Keratinocyte (primary cell): ENCODE measurements at regions not wholly inside any gene's neighbourhood (a gene's known extent, or its start where the extent isn't known, plus 50 kb on each side); places are given as distances from the start of the nearest gene placed in this dataset.
"Not testable (repeated sequence)": the region's sequence is repeated elsewhere in the genome, so short reads cannot be mapped to it uniquely, and the experiment has no call there.

Experiments
- DNase-seq: peaks from one replicate; pipeline ENCODE4 v3.0.0-alpha.2; 2011; ENCODE audit warnings: low read depth, missing footprints, low spot score
- FAIRE-seq: peaks from 2 replicates; lab custom pipeline; 2011; peaks lifted over from hg19 to GRCh38; lab: Jason Lieb, UNC
- H2AFZ ChIP-seq: 2 replicates; pipeline ENCODE4 v1.6.0; 2012; ENCODE audit warnings: low read length, control low read depth, inconsistent platforms; ENCODE audit not compliant: control insufficient read depth
- H3K27ac ChIP-seq: 2 replicates; pipeline ENCODE4 v1.5.1; 2011; ENCODE audit warnings: low read length; ENCODE audit not compliant: control insufficient read depth, insufficient read depth
- H3K27me3 ChIP-seq: 3 replicates; pipeline ENCODE4 v1.6.0; 2011; ENCODE audit warnings: low read length; ENCODE audit not compliant: control insufficient read depth, insufficient read depth; ENCODE audit errors: extremely low read depth
- H3K36me3 ChIP-seq, 2 experiments: 2 replicates in 1 of 2; 3 replicates in 1 of 2; pipeline ENCODE4 v1.5.1; 2011; ENCODE audit warnings: low read length in 2 of 2, mild to moderate bottlenecking in 1 of 2; ENCODE audit not compliant: control insufficient read depth in 2 of 2, insufficient read depth in 2 of 2; ENCODE audit errors: extremely low read depth in 1 of 2
- H3K4me1 ChIP-seq: 3 replicates; pipeline ENCODE4 v1.5.1; 2011; ENCODE audit warnings: low read length; ENCODE audit not compliant: control insufficient read depth, insufficient read depth; ENCODE audit errors: extremely low read depth
- H3K4me2 ChIP-seq: 3 replicates; pipeline ENCODE4 v1.6.0; 2011; ENCODE audit warnings: low read depth, low read length; ENCODE audit not compliant: control insufficient read depth, insufficient read depth; ENCODE audit errors: extremely low read depth
- H3K4me3 ChIP-seq, 3 experiments: fragments of 200-600 bp in 1 of 3; sonication (generic) in 1 of 3; 2 replicates in 2 of 3; 3 replicates in 1 of 3; pipeline ENCODE4 v1.5.1; 2011 to 2016; ENCODE audit warnings: low read length in 3 of 3, mild to moderate bottlenecking in 3 of 3, control low read depth in 2 of 3, inconsistent platforms in 1 of 3, low read depth in 1 of 3, mixed read lengths in 1 of 3, mixed run types in 1 of 3, moderate library complexity in 1 of 3; ENCODE audit not compliant: control insufficient read depth in 2 of 3, insufficient read depth in 2 of 3; ENCODE audit errors: extremely low read depth in 1 of 3
- H3K79me2 ChIP-seq: 2 replicates; pipeline ENCODE4 v1.6.0; 2012; ENCODE audit warnings: low read length; ENCODE audit not compliant: control insufficient read depth, insufficient read depth
- H3K9ac ChIP-seq: 3 replicates; pipeline ENCODE4 v1.6.0; 2011; ENCODE audit warnings: low read length; ENCODE audit not compliant: control insufficient read depth, insufficient read depth; ENCODE audit errors: extremely low read depth
- H3K9me1 ChIP-seq: 3 replicates; pipeline ENCODE4 v1.6.0; 2011; ENCODE audit warnings: low read length; ENCODE audit not compliant: control insufficient read depth, insufficient read depth; ENCODE audit errors: extremely low read depth
- H3K9me3 ChIP-seq: 2 replicates; pipeline ENCODE4 v1.5.1; 2012; ENCODE audit warnings: low read depth, low read length; ENCODE audit not compliant: control insufficient read depth
- H4K20me1 ChIP-seq: 3 replicates; pipeline ENCODE4 v1.6.0; 2011; ENCODE audit warnings: low read length; ENCODE audit not compliant: control insufficient read depth, insufficient read depth; ENCODE audit errors: extremely low read depth
- CTCF ChIP-seq, 3 experiments: IDR thresholded peaks in 1 of 3; conservative IDR thresholded peaks in 1 of 3; optimal IDR thresholded peaks in 1 of 3; 2 replicates in 2 of 3; 3 replicates in 1 of 3; pipeline versions ENCODE3 to v1.5.1; 2011; ENCODE audit warnings: low read length in 3 of 3, mild to moderate bottlenecking in 3 of 3, moderate library complexity in 2 of 3, control low read depth in 1 of 3, inconsistent platforms in 1 of 3; ENCODE audit not compliant: insufficient read depth in 2 of 3; ENCODE audit errors: extremely low read depth in 1 of 3
- EZH2 ChIP-seq: IDR thresholded peaks from one replicate; pipeline ENCODE4 v1.6.1; 2012; ENCODE audit warnings: inconsistent platforms, mild to moderate bottlenecking, low read length, moderate library complexity
- dilution Hi-C: fragments of 300-500 bp; cut with MboI; formaldehyde crosslinking; loops from one replicate; pipeline ENCODE4 v1.7.0; 2020; ENCODE audit warnings: low sequenced_read_pairs; ENCODE audit not compliant: extremely low pct_ligation_motif_present

- Histone ChIP-seq H3K4me2 (no peak overlapping the region), H3K27me3 (no peaks in the 10 kb centered on the region), H3K79me2 (no peaks in the 10 kb centered on the region), H3K4me3 (no peak overlapping the region), H4K20me1 (no peaks in the 10 kb centered on the region), H3K9me1 (no peaks in the 10 kb centered on the region), H3K36me3 (no peaks in the 10 kb centered on the region), H2AFZ (no peak overlapping the region), H3K4me1 (no peaks in the 10 kb centered on the region), H3K9me3 (no peaks in the 10 kb centered on the region), H3K9ac (no peak overlapping the region), H3K27ac (no peak overlapping the region)
- no peak for TF ChIP-seq EZH2
- no peak for TF ChIP-seq CTCF (optimal IDR thresholded peaks at IDR 0.05 in 1 of 3, IDR thresholded peaks at IDR 0.05 in 1 of 3, conservative IDR thresholded peaks at IDR 0.05 in 1 of 3; ENCODE audit: extremely low read depth in 1 of 3, insufficient read depth in 2 of 3, low read length in 3 of 3)
- DNase-seq (no peak), FAIRE-seq (no peak)
- dilution Hi-C loops: no loop called here
These were observed 516.8 kb upstream of the ADGRL3 start for GRCh38 chr4:60683357-60683756.

GRCh38 chr4:60683973-60684372, 516.2 kb upstream of the ADGRL3 start:
- Histone ChIP-seq H3K36me3 (no peaks in the 10 kb centered on the region), H3K79me2 (no peaks in the 10 kb centered on the region), H3K27ac (no peak overlapping the region), H2AFZ (no peak overlapping the region), H3K4me2 (no peak overlapping the region), H3K9me3 (no peaks in the 10 kb centered on the region), H3K9ac (no peak overlapping the region), H3K9me1 (no peaks in the 10 kb centered on the region), H3K4me3 (no peak overlapping the region), H4K20me1 (no peaks in the 10 kb centered on the region), H3K4me1 (no peaks in the 10 kb centered on the region), H3K27me3 (no peaks in the 10 kb centered on the region)
- no peak for FAIRE-seq
- dilution Hi-C loops: no loop called here
- no peak for DNase-seq
- TF ChIP-seq EZH2 (no peak), CTCF (optimal IDR thresholded peaks at IDR 0.05 in 1 of 3, IDR thresholded peaks at IDR 0.05 in 1 of 3, conservative IDR thresholded peaks at IDR 0.05 in 1 of 3; ENCODE audit: extremely low read depth in 1 of 3, insufficient read depth in 2 of 3, low read length in 3 of 3) (no peak)

- H3K9me3 ChIP-seq, H3K9me1 ChIP-seq, H3K4me2 ChIP-seq, H3K4me3 ChIP-seq, H3K4me1 ChIP-seq, H3K9ac ChIP-seq, H3K27ac ChIP-seq, dilution Hi-C loops, H3K27me3 ChIP-seq, FAIRE-seq, H3K79me2 ChIP-seq, DNase-seq, H2AFZ ChIP-seq, H3K36me3 ChIP-seq, H4K20me1 ChIP-seq: not testable (repeated sequence)
These were observed 504.1 kb upstream of the ADGRL3 start for GRCh38 chr4:60696062-60696461.
